ENCODE measurements at regions not wholly inside any gene's neighbourhood (a gene's known extent, or its start where the extent isn't known, plus 50 kb on each side); places are given as distances from the start of the nearest gene placed in this dataset.

GRCh38 chr5:58265246-58265930, 194.5 kb downstream of the PLK2 start:
- no peak for TF ChIP-seq CTCF (IDR thresholded peaks at IDR 0.05; ENCODE audit: low read length)
- no peak for TF ChIP-seq EZH2 (optimal IDR thresholded peaks at IDR 0.05; ENCODE audit: low read depth, low read length)
- TF ChIP-seq EZH2phosphoT487 (IDR thresholded peaks at IDR 0.05; ENCODE audit: low read length): no peak

All from MM.1S (cell line).